ENCODE measurements at regions not wholly inside any gene's neighbourhood (a gene's known extent, or its start where the extent isn't known, plus 50 kb on each side); places are given as distances from the start of the nearest gene placed in this dataset.

DNA sequence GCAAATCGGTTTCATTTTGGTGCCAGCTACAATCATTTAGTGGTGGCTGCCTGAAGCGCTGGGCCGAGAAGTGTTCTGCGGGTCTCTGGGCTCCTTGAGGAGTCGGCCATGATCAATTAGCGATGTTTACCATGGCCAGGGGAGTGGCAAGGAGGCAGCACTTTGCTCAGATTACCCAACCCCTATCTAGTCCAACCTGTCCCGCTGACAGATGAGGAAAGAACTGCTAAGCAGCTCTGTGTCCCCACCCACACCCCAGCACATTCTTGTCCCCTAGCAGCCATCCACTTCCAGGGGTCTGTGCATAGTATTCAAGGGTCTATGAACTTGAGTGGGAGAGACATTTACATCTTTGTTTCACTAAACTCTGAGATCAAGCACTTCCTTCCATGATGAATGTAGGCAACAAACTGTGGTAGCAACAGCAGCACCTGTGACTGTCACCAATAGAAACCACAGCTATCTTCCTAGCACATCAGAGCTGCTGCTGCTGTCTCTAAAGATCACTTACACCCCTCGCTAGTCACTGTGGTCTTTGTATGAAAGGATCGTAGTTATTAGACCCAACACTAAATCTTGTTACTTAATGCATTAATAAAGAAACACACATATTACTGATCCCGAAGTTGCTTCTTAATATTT is 331.6 kb downstream of the BCOR start:
- no peak overlapping the region for H3K4me3 ChIP-seq
- H3K4me1 ChIP-seq (ENCODE audit: low read depth): peaks cover 8% of the 10 kb centered on the region
- no peak for DNase-seq (ENCODE audit: low read depth in 1 of 2, low spot score in 1 of 2)
- H3K9me3 ChIP-seq (ENCODE audit: low read depth): no peaks in the 10 kb centered on the region
- H3K27me3 ChIP-seq: no peaks in the 10 kb centered on the region
- TF ChIP-seq, protein P1, sequence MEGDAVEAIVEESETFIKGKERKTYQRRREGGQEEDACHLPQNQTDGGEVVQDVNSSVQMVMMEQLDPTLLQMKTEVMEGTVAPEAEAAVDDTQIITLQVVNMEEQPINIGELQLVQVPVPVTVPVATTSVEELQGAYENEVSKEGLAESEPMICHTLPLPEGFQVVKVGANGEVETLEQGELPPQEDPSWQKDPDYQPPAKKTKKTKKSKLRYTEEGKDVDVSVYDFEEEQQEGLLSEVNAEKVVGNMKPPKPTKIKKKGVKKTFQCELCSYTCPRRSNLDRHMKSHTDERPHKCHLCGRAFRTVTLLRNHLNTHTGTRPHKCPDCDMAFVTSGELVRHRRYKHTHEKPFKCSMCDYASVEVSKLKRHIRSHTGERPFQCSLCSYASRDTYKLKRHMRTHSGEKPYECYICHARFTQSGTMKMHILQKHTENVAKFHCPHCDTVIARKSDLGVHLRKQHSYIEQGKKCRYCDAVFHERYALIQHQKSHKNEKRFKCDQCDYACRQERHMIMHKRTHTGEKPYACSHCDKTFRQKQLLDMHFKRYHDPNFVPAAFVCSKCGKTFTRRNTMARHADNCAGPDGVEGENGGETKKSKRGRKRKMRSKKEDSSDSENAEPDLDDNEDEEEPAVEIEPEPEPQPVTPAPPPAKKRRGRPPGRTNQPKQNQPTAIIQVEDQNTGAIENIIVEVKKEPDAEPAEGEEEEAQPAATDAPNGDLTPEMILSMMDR (IDR thresholded peaks at IDR 0.05; ENCODE audit: low read depth, low read length): no peak
- no peak overlapping the region for H3K27ac ChIP-seq
- no peaks in the 10 kb centered on the region for H3K36me3 ChIP-seq

DNA sequence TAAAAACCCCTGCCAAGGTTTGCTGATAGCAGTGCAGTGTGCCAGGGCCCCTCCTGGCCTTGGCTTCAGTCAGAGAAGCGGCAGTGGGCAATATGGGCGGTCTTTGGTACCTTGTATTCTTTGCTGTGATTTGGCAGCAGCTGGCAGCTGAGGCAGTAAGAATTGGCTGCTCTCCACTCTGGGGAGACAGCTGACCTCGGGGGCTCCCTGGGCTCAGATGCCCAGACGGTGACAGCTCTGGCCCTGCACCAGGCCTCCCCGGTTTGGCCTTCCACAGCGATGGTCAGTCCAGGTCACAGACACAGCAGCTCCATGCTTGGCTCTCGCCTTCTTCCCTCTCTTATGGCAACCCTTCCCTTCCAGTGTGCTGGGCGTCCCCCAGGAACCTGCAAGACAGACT is 330.9 kb downstream of the BCOR start:
- H3K27me3 ChIP-seq: no peaks in the 10 kb centered on the region
- H3K9me3 ChIP-seq (ENCODE audit: low read depth): no peaks in the 10 kb centered on the region
- H3K27ac ChIP-seq: no peak overlapping the region
- peaks cover 11% of the 10 kb centered on the region for H3K4me1 ChIP-seq (ENCODE audit: low read depth)
- no peaks in the 10 kb centered on the region for H3K36me3 ChIP-seq
- no peak overlapping the region for H3K4me3 ChIP-seq
- TF ChIP-seq, protein P1 (IDR thresholded peaks at IDR 0.05; ENCODE audit: low read depth, low read length): no peak
- DNase-seq (ENCODE audit: low read depth in 1 of 2, low spot score in 1 of 2): no peak

DNA sequence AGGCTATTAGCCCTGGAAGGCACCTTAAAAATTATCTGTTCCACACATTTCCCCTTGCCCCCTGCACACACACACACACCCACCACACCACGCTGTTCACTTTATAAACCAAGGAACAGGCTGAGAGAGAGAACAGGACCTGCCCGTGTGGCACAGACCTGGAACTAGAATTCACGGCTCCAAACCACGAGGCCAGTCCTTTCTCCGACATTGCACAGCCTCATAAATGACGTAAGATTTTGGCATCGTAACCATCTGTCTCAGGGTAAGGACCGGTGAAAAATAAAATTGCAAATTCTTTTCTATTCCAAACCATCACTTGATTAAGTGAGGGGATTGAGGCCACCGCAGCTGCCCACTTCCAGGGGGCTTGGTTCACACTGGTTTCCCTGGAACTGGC is 330.3 kb downstream of the BCOR start:
- no peak overlapping the region for H3K4me3 ChIP-seq
- peaks cover 17% of the 10 kb centered on the region for H3K4me1 ChIP-seq (ENCODE audit: low read depth)
- H3K27me3 ChIP-seq: no peaks in the 10 kb centered on the region
- H3K36me3 ChIP-seq: no peaks in the 10 kb centered on the region
- DNase-seq (ENCODE audit: low read depth in 1 of 2, low spot score in 1 of 2): peak in 1 of 2 donors; percentile 38
- no peaks in the 10 kb centered on the region for H3K9me3 ChIP-seq (ENCODE audit: low read depth)
- TF ChIP-seq, protein P1 (IDR thresholded peaks at IDR 0.05; ENCODE audit: low read depth, low read length): no peak
- H3K27ac ChIP-seq: no peak overlapping the region

DNA sequence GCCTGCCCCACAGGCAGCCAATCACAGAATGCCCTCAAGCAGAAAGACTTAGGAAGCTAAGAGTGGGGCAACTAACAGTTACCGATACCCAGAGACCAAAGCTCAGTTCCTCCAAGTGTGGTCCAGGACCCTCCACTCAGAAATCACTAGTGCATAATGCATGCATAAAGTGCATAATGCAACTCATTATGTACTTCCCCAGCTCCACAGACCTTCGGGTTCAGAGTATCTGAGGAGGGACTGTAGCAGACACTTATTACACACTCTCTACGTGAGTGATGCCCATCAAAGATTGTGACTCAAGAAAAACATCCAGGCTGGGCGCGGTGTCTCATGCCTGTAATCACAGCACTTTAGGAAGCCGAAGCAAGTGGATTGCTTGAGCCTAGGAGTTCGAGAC is 328.0 kb downstream of the BCOR start:
- Histone ChIP-seq H3K4me3 (no peak overlapping the region), H3K9me3 (ENCODE audit: low read depth) (no peaks in the 10 kb centered on the region), H3K4me1 (ENCODE audit: low read depth) (peaks cover 32% of the 10 kb centered on the region), H3K27ac (no peak overlapping the region), H3K36me3 (no peaks in the 10 kb centered on the region), H3K27me3 (no peaks in the 10 kb centered on the region)
- TF ChIP-seq, protein P1 (IDR thresholded peaks at IDR 0.05; ENCODE audit: low read depth, low read length): no peak
- no peak for DNase-seq (ENCODE audit: low read depth in 1 of 2, low spot score in 1 of 2)

DNA sequence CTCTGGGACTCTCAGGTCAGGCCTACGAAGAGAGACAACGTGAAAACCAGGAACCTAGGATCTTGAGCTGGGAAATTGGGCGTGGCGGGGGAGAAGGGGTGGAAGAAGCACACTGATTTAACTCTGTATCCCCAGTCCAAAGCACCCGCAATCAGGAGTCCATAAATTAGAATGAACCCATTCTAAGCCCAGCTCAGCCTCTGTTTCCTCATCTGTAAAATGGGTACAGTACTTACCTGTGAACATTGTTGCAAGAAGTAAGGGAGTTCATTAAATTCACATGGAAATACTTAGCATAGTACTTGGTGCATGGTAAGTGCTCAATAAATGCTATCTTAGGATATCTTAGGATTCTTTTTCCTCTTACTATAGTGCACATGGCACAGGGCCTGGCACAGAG is 326.7 kb downstream of the BCOR start:
- H3K9me3 ChIP-seq (ENCODE audit: low read depth): no peaks in the 10 kb centered on the region
- H3K27ac ChIP-seq: peak overlapping the region; percentile 76
- H3K4me1 ChIP-seq (ENCODE audit: low read depth): peaks cover 35% of the 10 kb centered on the region
- no peaks in the 10 kb centered on the region for H3K36me3 ChIP-seq
- DNase-seq (ENCODE audit: low read depth in 1 of 2, low spot score in 1 of 2): no peak
- H3K27me3 ChIP-seq: no peaks in the 10 kb centered on the region
- no peak overlapping the region for H3K4me3 ChIP-seq
- TF ChIP-seq, protein P1 (IDR thresholded peaks at IDR 0.05; ENCODE audit: low read depth, low read length): no peak
